Inflammatory macrophage treated with lipopolysaccharide for 1 hour (primary cell): ENCODE measurements at regions not wholly inside any gene's neighbourhood (a gene's known extent, or its start where the extent isn't known, plus 50 kb on each side); places are given as distances from the start of the nearest gene placed in this dataset.
"Not testable (repeated sequence)": the region's sequence is repeated elsewhere in the genome, so short reads cannot be mapped to it uniquely, and the experiment has no call there.

Experiments used
- DNase-seq, 2 donors: peaks; one replicate each; pipeline ENCODE4 v3.0.0-alpha.2; 2020 to 2022

DNA sequence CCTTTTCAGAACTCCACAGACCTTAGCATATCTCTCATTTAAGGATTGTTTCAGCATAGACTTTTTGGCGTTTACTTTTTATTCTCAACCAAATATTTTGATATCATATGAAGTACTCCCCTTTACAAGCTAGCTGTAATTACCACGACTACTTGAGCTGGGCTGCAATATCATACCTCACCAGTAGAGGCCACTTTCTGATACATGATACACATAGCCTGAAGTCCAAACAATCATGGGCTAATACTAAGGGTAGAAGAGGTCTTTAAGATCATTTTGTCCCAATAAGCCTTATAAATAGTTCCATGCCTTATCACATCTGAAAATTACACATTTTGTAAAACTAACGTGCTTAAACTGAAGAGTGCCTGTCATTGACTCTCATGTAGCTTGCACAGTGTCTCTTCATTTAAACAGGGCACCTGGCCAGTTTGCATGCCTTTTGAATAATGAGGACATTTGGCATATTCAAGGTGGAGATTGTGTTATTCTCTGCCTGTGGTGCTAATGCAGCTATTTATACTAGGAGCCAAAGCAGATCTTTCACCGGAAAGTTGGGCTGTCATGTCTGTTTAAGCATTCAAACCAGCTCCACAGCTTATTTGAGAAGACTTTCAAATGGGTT lies 403.7 kb upstream of the ZMIZ1 start:
- DNase-seq, result peak; percentile 15 to 74

DNA sequence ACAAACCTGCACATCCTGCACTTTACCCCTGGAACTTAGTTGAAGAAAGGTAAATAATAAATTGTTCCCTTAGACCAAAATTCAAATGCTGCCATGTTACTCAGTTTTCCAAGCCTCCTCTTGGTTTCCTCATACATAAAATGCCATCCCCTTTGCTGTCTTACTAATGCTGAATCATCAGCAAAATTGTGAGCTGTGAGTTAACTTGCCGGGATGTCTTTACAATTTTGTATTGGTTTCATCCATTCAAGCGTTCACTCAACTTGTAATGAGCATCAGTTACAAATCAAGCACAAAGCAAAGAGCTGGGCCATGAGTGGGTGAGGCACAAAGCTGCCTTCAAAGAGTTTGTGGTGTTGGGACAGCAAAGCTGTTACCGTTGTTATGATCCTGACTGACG lies 395.8 kb upstream of the ZMIZ1 start:
- DNase-seq, result no peak

DNA sequence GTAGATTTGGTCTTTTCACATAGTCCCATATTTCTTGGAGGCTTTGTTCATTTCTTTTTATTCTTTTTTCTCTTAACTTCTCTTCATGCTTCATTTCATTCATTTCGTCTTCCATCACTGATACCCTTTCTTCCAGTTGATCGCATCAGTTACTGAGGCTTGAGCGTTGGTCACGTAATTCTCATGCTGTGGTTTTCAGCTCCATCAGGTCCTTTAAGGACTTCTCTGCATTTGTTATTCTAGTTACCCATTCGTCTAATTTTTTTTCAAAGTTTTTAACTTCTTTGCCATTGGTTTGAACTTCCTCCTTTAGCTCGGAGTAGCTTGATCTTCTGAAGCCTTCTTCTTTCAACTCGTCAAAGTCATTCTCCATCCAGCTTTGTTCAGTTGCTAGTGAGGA lies 387.6 kb upstream of the ZMIZ1 start:
- not testable (repeated sequence) for DNase-seq

DNA sequence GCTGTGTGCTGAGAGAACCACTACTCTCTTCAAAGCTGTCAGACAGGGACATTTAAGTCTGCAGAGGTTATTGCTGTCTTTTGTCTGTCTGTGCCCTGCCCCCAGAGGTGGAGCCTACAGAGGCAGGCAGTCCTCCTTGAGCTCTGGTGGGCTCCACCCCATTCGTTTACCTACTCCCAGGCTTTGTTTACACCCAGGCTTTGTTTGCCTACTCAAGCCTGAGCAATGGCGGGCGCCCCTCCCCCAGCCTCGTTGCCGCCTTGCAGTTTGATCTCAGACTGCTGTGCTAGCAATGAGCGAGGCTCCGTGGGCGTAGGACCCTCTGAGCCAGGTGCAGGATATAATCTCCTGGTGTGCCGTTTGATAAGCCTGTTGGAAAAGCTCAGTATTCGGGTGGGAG lies 386.8 kb upstream of the ZMIZ1 start:
- DNase-seq, result not testable (repeated sequence)

DNA sequence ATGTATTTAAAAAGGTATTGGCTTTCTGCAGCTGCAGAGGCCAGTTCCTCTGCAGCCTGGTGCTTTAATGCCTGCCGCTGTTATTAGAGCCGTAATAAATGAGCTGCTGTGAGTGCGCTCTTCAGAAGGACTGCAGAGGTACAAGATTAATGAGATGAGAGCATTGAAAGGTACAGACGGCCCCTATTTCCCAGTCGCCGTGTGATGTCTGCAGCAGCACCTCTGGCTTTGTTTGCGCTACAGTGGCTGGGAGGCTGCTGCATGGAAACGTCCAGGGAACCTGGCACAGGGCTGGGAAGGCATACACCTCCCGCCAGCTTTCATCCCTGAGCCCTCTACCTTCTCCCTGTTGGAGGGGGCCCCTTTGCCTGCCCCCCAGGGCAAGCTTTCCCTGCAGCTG lies 383.8 kb upstream of the ZMIZ1 start:
- DNase-seq, result no peak

DNA sequence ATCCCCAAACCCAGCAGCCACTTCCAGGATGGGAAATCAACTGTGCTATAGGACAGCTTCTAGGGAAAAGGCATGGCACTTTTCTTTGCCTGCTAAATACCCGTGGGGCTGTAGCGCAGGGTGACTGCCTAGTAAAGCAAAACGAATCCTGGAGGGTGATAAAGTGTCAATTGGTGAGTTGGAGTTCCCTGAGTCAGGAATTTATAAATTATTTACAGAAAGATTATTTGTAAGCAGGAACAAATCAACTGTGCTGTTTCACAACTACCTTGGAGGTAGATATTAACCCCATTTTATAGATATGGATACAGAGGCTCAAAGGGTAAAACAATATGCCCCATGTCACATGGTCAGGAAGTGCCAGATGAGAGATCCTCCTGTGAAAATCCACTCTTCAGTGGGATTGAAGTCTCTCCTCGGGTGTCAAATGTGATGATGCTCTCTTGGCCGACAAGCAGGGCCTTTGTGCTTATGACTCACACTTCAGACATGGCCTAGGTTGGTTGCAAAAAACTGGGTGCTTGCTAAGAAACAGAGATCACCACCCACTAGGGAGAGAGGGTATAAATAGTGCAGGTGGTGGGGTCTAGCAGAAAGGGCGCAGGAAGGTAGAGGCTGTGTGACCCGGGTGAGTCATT lies 383.2 kb upstream of the ZMIZ1 start:
- DNase-seq, result no peak

DNA sequence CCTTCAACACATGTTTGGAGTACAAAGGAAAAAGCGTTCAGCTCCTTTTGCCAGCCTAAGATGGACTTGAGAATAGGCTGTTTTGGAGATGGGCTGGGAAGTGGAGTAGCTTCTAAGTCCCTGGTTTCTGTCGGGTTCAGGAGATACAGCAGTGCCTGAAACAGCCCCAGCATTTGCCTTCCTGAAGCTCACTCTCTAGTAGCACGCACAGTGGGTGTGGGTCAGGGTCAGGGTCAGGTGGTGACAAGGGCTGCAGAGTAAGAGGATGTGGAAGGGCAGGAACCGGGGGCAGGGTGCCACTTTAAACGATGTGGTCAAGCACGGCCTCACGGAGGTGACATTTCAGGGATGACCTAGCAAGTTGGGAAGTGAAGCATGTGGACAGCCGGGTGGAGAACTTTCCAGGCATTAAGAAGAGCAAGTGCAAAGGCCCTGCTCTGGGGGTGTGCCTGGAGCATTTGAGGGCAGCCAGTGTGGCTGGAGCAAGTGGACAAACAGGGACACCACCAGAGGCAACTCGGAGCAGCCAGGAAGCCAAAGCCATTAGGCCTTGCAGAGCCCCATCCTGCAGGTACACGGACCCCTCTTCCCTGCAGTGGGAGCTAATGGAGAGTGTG lies 382.2 kb upstream of the ZMIZ1 start:
- DNase-seq, result no peak

DNA sequence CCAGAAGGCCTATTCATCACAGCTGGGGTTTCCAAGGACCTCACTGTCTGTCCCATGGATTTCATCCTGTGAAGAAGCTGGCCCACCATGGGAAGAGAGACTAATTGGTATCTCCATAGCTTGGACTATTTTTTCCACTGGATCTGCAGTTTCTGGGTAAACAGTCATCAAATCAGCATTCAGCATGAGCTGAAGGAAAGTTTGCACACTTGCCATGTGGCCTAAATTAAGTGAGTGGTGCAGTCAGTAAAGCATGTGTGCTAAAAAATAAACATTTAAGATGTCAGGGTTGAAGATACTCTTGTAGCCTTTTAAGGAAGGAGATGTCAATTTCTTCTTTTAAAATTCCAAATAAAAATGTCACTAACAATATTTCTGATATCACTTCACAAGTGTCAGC lies 381.1 kb upstream of the ZMIZ1 start:
- DNase-seq, result no peak

DNA sequence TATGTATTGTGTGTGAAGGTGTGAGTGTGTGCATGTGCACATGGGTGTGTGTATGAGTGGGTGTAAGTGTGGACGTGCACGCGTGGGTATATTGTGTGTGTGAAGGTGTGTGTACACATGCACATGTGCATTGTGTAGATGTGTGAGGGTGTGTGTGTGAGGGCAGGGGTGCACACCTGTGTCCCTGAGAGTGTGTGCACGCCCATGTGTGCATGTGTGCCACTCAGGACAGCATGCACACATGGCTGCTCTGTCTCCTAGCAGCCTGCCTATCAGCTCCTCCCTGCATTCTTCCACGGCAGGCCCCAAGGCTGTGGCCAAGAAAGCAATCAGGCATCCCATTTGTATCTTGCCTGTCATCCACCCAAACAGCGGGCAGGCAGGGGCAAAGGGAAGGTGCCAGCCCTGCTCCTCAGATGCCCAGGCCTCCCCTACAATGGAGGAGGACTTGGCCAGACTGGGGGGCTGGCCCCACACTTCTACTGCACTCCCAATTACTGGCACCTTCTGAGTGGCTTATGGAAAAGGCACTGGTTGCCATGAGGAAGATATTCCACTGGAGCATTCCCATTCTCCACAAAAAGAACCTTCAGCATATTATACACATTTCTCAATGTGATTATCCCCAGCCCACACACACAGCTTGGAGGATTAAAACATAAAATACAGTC lies 380.4 kb upstream of the ZMIZ1 start:
- DNase-seq, result no peak

DNA sequence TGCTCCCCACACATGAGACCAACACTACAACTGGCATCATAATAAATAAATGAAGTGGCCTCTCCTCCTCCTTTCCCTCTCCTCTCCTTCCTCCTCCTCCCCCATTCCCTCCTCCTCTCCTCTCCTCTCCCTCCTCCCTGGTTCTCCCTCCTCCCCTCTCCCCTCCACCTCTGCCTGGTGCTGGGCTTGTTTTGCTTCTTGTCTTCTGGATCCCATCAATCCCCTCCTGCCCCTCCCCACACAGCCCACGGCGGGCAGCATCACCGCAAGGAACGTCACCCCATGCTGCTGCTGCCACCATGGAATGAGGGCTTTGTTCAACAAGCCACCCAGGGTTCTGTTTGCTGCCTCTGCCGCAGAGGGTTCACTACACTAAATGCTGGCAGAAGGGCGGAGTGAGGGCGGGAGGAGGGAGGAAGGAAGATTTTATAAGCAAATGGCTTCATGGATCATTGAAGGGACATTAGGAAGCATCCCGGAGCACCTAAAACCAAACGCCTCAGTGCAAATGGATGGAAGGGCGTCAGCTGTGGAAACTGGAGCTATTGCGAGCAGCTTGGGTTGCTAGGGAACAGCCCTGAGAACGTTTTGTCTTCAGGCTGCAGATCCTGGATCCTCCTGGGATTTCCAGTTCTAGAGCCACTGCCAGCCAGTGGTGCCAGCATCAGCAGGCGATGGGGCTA lies 379.7 kb upstream of the ZMIZ1 start:
- no peak for DNase-seq

DNA sequence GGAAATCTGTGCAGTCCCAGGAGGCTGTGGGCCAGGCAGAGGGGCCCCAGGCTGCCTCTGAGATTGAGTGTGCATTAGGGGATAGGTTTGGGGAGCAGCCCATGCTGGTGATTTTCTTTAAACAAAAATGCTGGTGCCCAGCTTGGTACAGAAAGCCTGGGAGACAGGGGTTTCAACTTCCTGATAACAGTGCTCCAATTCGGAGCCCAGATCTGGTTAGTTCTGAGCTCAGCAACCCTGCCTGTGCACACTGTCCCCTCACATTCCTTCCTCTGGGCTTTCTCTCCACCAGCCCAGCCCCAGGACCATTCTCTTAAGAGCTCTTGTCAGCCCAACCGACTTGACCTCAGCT lies 379.2 kb upstream of the ZMIZ1 start:
- no peak for DNase-seq

DNA sequence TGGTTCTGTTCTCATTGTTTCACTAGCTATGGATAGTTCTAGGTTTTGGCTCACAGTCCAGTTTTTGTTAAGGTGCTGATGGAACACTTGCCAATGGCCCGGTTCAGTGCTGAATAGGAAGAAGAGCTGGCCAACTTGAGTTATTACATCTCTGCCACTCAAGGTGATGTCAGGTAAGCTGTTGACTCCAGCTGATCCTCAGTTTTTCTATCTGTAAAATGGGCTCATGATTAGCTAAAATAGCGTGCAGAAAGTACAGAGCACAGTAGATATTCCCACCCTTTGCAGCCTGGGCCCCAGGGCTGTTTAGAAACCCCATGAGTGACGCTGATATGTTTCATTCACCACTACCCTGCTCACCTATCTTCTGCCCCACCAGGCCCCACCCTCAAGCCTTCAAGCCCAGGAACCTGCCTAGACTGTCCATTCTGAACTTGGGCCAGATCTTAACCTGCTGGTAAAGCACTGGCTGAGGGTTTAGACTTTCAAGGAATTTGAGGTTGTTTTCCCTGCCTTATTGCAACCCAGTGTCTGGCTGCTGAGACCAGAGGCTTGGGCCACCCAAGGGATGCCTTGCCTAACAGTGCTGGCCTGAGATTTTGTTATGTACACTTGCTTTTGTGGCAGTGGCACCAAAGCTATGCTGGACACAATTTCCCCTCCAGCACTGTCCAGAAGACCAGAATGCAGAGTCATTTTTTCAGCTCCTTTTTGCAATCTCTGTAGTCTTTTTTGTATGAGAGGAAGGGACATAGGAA lies 378.2 kb upstream of the ZMIZ1 start:
- DNase-seq, result no peak

DNA sequence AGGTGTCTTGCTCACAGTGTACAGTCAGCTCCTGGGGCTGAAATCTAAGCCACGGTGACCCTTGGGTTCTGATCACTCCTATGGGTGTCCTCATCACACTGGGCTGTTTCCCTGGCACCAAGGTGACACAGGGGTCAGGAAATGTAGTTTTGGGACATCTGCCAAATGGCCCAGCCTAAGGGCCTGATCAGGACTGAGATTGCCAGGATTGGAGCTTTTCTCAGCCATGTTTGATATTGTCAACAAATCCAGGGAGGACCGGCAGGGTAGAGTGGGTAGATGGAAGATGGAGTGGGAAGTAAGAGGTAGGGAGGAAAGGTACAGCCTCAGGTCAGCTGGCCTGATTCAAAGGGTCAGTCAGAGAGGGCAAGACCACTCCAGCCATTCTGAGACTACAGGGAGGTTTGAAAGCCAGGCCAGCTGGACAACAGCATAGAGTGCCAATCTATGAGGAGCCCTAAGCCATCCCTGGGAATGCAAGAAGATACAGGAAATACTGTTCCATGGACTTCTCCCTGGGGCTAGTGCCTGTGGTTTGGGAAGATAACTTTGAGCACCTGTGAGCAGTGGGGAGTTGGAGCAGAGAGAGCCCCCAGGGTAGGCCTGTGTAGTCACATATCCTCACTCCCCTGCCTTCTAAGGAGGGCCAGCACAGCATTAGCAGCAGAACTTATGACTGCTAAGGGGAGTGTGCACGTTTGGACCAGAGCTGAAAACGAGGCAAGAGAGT lies 377.3 kb upstream of the ZMIZ1 start:
- no peak for DNase-seq

DNA sequence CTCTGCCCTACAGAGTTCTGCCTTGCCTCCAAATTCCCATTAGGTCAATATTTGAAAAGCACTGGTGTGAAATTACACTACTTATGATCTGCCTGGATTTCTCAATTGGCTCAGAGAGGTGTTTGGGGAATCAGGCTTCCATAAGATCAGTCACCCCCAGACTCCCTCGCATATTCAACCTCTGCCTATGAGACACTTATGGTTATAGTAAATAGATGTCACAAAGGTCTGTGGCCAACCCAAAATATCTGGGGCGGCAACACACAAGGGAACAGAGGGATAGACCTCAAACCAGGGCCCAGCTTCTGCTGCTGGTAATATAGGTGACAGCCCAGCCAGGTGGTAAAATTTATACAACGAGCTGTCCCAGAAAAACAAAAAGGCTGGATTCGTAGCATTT lies 376.7 kb upstream of the ZMIZ1 start:
- DNase-seq, result no peak

DNA sequence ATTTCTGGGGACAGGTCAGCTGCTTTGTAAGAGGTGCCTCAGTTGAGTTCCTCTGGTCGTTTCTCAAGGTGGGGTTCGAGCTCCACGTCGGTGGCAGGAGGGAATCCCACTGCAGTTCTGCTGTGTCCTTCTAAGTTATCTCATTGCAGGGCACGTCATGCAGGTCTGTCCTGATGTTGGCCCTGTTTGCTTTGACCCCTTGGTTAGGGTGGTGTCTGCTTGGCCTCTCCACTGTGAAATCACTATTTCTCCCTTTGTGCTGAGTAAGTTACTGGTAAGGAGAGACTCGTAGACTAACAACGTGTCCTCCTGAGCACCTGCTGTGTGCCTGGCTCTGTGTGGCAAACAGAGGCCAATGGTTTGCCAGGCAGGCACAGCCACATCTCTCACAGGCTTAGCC lies 372.9 kb upstream of the ZMIZ1 start:
- no peak for DNase-seq

DNA sequence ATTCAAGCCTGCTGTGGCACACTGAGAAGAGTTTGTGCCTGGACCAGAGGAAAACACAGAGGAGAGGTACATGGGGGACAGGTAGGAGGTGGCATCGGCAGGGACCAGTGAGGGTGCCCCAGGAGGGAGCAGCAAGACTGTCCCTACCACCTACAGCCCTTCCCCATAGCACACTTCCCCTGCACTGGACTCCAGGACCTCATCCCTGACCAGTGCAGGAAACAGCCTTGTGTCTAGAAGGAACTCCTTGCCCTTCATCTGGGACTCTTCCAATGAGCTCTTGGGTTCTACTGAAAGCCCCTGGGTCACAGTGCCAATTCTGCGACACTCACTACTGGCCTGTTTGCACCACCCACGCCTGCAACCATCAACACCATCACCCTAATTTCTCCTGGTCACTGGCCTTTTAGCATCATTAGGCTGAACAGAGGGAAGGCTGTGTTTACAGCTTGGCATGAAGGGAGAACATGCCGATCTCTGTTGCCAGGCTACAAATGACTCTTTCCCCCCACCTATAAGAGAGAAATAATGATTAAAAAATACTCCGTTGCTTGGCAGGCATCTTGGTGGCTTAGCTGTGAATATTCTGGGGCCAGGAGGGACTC lies 371.9 kb upstream of the ZMIZ1 start:
- no peak for DNase-seq

DNA sequence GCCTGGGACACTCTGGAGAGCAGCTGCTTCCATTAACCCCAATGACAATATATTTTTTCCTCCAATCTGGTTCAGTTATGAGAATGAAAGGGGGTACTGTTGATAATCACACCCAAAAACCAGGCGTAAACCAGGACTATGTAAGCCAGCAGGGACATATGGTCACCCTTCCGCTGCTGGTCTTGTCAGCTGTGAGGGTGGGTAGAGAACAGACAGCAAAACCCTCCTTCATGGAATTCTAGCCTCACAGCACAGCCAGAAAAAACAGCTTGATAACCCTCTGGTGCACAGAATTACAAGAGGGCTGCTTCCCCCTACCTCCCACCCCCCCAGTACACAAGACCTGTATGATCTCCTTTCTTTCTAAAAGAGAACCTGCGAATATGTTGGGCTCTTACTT lies 368.8 kb upstream of the ZMIZ1 start:
- DNase-seq, result no peak

DNA sequence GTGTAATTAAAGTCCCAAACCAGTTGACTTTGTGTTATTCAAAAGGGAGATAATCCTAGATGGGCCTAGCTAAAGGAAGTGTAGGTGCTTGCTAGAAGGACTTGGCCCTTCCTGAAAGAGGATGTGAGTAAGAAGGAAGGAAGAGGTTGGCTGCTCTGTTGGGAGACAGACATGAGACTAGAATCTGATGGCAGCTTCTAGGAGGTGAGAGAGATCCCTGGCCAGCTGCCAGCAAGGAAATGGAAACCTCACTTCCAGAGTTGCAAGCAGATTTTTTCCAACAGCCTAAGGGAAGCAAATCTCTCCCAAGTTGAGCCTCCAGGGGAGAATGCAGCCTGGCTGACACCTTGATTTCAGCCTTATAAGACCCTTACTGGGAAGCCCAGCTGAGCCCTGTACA lies 368.4 kb upstream of the ZMIZ1 start:
- peak in 1 of 2 donors; percentile 38 for DNase-seq

DNA sequence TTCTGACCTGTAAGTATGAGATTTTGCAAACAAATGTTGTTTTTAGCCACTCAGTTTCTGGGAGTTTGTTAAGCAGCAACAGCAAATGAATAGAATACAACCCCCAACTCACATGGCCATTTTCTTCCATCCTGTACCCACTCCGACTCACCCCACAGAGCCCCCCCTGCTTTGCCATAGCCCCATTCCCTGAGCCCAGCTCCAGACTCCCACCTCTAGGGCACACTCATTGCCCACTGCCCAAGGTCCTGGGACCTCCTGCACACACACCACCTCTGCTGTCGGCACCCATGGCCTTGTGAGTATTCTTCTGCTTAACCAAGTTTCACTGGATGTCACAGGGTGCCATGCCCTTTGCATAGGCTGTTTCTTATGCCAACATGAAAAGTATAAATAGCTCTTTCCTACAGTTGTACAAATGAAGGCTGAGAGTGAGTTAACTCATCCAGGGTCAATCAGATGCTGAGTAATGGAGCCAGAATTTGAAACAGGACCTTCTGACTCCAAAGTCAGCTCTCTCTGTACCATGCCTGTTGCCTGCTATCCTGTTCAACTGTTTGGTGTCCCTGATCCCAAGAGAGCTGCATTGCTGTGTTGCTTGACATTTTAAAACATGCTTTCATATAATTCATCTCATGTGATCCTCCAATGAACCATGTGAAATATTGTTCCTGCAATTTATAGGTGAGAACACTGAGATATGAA lies 367.8 kb upstream of the ZMIZ1 start:
- DNase-seq, result no peak

DNA sequence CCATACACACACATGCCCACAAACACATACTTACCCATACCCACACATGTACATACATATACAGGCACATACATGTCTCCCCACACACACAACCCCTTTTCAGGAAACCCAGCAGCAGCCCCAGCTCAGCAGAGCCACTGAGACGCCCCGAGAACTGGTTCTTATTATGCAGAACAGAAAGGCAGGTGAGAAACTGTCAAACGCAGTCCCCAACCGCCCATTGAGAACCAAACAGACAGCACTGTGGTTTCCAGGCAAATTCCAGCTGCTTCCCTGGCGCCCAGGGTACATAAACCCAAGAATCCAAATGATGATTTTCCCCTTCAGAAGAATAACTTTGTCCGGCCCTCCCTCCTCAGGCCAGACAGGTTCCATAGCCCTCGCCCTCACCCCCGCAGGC lies 366.6 kb upstream of the ZMIZ1 start:
- DNase-seq, result no peak

DNA sequence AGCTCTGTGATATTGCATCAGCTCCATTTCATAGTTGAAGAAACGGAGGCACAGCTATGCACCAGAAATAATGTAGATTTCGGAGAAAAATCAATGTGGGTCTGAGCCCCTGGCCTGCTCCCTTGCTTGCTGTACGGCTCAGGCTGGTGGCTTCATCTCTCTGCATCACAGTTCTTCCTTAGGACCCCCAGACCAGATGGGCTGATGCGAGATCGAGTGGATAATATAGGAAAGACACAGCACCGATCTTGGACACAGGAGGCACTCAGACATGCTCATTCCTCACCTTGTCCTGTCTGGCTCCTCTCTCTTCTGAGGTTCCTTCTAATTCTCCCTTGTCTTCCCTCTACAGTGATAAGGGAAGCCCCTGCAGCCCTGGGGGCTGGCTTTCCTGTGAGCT lies 365.9 kb upstream of the ZMIZ1 start:
- no peak for DNase-seq
